NCI-H774 (cell line): ENCODE measurements at regions not wholly inside any gene's neighbourhood (a gene's known extent, or its start where the extent isn't known, plus 50 kb on each side); places are given as distances from the start of the nearest gene placed in this dataset.

Experiments used
- DNase-seq: peaks from one replicate; lab custom pipeline; 2025; lab: John Stamatoyannopoulos, UW

GRCh38 chr5:123811831-123812230, 299.9 kb downstream of the CSNK1G3 start:
- no peak for DNase-seq

DNA sequence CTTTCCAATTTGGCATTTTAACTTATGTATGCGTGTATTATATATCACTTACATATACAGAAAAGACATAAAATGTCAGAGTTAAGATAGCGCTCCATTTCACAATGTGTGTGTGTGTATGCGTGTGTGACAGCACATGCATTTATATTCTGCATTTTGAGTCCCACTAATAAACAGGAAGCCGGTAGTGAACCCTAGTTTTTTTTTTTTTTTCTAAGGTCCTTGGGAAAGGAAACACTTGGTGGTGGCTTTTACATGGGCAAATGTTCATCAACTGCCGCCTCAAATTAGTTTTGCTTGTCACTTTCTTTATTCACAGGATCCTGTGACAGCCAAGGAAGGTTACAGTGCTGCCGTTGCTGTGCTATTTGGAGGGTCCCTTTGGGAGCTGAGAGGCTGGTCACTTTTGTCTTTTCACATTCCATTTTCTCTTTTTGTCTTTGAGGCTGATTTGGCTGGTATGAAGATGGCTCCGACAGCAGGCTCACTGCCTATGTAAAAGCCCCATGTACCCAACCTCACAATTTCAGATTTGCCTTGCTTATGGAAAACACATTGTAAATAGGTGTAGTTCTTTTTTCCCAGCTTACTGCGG, 298.9 kb downstream of the CSNK1G3 start:
- DNase-seq: no peak

- DNase-seq: peak; percentile 39
Measured at GRCh38 chr5:123810253-123810652, 298.3 kb downstream of the CSNK1G3 start.

DNA sequence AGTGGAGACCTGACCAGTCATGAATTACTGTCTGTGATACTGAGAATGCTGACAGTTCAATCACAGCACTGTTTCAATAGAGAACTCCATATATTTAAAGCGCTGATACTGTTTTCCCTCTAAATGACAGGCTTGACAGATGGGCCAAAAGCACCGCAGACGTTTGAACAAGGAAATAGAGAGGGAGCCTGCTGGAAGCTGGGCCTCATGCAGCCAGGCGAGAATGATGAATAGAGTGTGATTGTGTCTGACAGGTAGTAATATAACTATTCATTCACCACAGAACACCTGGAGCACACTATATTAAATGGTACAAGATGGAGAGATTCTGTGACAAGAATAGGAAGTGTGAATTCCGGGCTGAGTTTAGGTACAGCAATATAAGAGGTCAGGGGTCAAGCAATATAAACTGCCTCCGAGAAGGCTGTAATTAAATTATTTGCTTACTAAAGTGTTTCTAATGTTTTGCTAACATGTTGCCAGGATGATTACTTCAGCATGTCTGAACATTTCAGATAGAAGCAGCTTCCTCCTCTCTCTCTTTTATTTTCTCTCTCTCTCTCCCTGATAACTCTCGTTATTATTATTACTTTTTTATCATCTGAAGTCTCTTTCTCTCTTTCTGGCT, 297.7 kb downstream of the CSNK1G3 start:
- peak; percentile 81 for DNase-seq

GRCh38 chr5:123808461-123809380, 296.7 kb downstream of the CSNK1G3 start:
- no peak for DNase-seq

DNA sequence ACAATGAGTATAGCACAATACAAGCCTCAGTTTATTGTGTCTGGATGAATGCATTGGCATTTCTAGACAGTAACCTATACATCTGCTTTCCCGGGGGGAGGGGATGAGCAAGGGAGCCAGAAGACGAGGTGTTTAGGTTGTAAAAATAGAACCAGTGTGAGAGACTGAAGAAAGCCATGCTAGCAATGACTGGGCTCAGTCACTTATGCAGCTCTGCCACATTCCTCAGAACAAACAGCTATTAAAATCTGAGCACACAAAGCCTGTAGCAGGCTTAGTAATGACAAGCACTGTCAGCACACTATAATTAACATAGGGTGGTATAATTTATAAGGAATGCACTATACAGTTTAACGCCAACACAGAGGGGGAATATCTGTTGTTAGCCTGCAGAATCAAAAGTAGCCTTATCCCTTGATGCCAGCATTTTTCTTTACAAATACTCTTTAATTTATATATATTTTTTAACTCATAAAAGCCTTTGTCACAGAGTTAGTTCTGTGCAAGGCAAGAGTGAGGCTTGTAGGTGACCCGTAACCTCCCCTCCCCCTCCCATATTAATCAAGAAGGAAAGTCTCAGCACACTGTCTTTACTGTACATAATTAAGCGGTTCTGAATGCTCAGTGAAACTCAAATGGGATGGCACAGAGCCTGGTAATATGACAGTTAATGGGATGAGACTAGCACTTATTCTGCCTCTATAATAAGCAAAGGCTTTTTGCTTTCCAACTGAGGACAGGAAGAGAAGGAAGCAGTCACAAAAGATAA, 295.4 kb downstream of the CSNK1G3 start:
- no peak for DNase-seq

- DNase-seq: no peak
Measured at GRCh38 chr5:123806644-123807043, 294.7 kb downstream of the CSNK1G3 start.

DNA sequence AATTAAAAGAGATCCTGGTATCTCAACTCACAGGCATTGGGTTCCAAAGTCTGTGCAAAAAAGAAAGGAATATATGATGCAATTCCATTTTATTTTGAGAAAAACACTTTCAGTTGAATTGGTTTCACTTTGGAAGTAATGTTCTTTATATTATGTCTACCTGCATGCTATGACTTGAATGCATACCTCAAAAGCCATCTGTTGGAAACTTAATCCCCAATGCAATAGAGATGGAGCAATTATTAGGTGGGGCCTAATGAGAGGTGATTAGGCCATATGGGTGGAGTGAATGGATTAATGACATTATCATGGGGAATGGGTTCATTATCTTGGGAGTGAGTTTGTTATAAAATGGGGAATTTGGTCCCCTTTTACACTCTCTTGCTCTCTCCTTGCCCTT, 293.3 kb downstream of the CSNK1G3 start:
- DNase-seq: no peak

GRCh38 chr5:123803359-123803758, 291.4 kb downstream of the CSNK1G3 start:
- no peak for DNase-seq

- DNase-seq: no peak
Measured at GRCh38 chr5:123802298-123802951, 290.4 kb downstream of the CSNK1G3 start.

- DNase-seq: no peak
Measured at GRCh38 chr5:123800640-123801039, 288.7 kb downstream of the CSNK1G3 start.

- no peak for DNase-seq
Measured at GRCh38 chr5:123795688-123796087, 283.7 kb downstream of the CSNK1G3 start.

GRCh38 chr5:123790226-123790625, 278.2 kb downstream of the CSNK1G3 start:
- no peak for DNase-seq

GRCh38 chr5:123787635-123788034, 275.7 kb downstream of the CSNK1G3 start:
- DNase-seq: no peak

GRCh38 chr5:123787136-123787535, 275.2 kb downstream of the CSNK1G3 start:
- DNase-seq: no peak

DNA sequence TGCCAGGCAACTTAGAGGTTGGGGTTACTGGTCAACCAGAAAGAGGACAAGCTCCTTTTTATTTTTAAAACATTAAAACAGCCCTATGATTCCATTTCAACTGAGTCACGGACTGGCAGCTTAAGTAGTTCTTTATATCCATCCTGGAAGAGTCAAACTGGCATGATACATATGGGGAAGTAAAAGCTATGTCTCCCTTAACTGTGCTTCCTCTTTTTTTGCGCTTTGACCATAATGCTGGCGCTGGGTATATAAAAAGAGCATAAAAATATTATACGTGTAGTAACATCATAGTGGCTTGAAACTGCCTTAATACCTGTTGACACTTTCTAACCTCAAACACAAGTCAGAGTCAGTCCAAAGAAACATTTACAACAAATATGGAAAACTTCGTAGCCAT, 274.4 kb downstream of the CSNK1G3 start:
- DNase-seq: no peak

GRCh38 chr5:123785162-123786071, 273.4 kb downstream of the CSNK1G3 start:
- DNase-seq: peak; percentile 55

DNA sequence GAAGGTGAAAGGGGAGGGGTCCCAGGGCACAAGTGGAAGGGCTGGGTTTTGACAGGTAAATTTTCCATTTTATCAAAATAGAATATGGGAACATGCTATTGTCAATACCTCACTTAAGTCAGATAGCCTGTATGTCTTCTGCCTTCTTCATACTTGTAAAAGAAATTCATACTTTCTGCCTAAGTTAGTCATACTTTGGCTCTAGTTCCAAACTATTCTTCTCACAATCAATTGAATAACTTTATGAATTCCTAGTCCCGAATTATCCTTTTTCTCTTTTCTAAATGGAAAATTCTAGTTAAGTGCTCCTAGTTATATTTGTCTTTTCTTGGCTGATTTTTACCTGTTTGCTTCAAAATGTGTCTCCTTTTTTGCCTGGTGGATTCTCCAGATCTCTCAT, 271.4 kb downstream of the CSNK1G3 start:
- DNase-seq: no peak

DNA sequence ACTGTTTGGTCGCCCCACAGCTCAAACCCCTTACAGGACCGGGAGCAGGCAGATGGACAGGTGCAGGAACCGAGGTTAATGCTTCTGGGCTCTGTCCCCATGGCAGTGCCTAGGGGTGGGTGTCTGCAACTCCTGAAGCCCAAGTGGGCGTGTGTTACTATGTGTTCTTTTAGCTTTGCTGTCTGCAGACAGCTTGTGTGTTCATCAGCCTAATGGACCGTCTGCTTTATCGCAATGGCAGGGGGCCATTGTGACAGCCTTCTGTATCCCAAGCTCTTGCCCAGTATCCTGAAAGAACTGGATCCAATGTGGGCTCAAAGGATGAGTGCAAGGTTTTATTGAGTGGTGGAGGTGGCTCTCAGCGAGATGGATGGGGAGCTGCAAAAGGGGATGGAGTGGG, 266.7 kb downstream of the CSNK1G3 start:
- no peak for DNase-seq

GRCh38 chr5:123776761-123777160, 264.8 kb downstream of the CSNK1G3 start:
- DNase-seq: no peak

DNA sequence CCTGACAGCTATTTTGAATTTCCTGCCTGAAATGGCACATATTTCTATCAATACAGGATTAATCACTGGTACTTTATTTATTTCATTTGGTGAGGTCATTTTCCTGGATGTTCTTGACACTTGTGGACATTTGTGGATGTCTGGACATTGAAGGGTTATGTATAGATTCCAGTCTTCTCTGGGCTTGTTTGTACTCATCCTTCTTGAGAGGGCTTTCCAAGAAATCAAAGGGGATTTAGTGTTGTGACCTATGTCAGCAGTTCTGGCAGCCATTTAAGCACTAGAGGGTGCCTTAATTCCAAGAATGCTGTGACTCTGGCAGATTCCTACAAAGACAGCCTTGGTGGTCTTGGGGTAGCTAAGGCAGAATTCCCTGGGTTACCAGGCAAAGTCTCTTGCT, 259.7 kb downstream of the CSNK1G3 start:
- DNase-seq: no peak
